NCI-H2081 (cell line): ENCODE measurements at regions not wholly inside any gene's neighbourhood (a gene's known extent, or its start where the extent isn't known, plus 50 kb on each side); places are given as distances from the start of the nearest gene placed in this dataset.
"Not testable (repeated sequence)": the region's sequence is repeated elsewhere in the genome, so short reads cannot be mapped to it uniquely, and the experiment has no call there.

ENCODE experiments used
- DNase-seq, 2 experiments: peaks; one replicate each; lab custom pipeline; 2025; lab: John Stamatoyannopoulos, UW

DNA sequence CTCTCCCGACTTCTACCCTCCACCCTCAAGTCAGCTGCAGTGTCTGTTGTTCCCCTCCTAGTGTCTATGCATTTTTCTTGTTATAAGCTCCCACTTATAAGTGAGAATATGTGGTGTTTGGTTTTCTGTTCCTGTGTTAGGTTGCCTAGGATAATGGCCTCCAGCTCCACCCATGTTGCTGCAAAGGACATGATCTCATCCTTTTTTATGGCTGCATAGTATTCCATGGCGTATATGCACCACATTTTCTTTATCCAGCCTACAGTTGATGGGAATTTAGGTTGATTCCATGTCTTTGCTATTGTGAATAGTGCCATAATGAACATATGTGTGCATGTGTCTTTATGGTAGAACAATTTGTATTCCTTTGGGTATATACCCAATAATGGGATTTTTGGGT is 80.7 kb downstream of the SPTSSA start:
- DNase-seq: not testable (repeated sequence)

GRCh38 chr14:34380471-34380845 is 81.6 kb downstream of the SPTSSA start:
- no peak for DNase-seq

- DNase-seq: no peak
Measured at GRCh38 chr14:34379816-34380470, 82.1 kb downstream of the SPTSSA start.

GRCh38 chr14:34376649-34377267 is 85.3 kb downstream of the SPTSSA start:
- DNase-seq: no peak

GRCh38 chr14:34374998-34375740 is 86.9 kb downstream of the SPTSSA start:
- no peak for DNase-seq

- no peak for DNase-seq
Measured at GRCh38 chr14:34373191-34373590, 88.8 kb downstream of the SPTSSA start.

GRCh38 chr14:34372786-34373185 is 89.3 kb downstream of the SPTSSA start:
- DNase-seq: no peak

DNA sequence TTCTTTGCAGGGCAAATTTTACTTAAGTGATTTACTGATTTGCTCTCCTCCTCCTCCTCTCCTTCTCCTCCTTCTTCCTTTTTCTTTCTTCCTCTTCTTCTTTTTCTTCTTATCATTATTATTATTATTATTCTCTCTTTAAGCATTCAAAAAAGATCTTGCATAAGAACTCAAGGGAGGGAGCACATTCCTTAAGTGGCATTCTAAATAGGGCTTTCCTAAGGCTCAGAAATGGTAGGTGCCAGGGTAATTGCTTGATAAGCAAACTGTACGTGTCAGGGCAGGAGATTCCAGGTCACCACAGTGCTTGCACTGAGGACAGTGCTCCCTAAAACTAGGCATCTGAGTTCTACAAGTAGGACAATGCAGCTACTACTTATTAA is 92.4 kb downstream of the SPTSSA start:
- no peak for DNase-seq

DNA sequence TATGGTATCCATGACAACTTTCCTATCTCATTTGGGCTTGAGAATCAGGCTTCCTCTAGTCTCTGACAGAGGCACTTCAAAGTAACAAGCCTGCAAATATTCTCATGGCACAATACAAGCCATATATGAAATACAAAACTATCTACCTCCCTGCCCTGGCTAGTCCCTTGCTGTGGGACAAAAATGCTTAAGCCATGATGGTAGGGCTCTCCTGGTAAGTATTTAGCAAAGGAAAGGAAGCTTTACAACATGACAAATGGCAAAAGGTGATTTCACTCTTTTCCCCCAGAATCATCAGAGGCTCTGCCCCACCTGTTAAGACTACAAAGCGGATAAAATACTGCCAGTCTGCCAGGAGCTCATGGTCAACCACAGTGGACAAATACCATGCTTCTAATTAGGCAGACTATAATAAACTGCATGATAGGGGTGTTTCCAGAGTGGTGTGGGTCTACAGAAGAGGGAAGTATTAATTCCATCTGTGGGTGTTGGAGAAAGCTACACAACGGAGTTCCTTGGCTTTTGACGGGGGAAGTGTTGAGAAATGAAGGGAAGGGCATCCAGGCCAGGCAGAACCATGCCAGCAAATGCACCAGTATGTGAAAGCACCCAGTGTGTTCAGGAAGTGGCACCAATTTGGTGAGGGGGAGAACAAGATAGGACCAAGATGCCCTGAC is 92.9 kb downstream of the SPTSSA start:
- DNase-seq: no peak

GRCh38 chr14:34368115-34368970 is 93.7 kb downstream of the SPTSSA start:
- peak in 1 of 2 experiments; percentile 34 for DNase-seq

DNA sequence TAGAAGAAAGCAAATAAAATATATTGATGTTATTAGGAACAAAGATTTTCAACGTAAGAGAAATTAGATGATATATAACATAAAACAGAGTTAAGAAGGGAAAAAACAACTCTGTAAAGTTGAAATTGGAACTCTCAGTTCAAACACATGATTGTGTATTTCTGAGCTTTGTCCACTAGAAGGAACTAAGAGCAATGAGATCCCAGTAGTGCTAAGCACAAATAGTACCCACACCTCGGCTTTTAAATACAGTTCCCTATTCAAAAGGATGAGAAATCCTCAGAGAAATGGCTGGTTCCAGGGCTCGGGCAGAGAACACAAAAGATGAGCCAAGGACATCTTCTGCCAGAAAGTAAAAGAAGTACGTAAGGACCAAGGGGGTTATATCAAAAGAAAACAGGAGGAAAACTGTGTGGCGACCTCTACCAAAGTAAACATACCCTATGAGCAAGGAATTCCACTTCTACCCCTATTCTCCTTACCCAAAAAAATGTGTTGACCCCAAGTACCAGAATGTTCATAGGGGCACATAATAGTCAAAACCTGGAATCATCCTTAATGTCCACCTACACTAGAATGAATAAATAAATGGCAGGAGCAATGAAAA is 96.6 kb downstream of the SPTSSA start:
- peak in 1 of 2 experiments; percentile 43 for DNase-seq

DNA sequence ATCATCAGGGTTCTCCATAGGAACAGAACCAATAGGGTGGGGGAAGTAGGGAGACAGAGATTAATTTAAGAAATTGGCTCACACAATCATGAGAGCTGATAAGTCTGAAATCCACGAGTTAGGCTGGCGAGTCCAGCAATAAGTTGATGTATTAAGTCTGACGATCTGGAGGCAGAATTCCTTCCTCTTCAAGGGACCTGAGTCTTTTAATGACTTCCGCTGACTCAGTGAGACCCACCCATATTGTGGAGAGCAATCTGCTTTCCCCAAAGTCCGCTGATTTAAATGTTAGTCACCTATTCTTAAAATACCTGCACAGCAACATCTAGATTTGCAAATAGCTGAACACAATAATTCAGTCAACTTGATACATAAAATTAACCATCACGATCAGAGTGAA is 97.8 kb downstream of the SPTSSA start:
- no peak for DNase-seq

GRCh38 chr14:34363733-34364134 is 98.3 kb downstream of the SPTSSA start:
- DNase-seq: no peak

GRCh38 chr14:34362641-34363251 is 99.3 kb downstream of the SPTSSA start:
- DNase-seq: no peak

DNA sequence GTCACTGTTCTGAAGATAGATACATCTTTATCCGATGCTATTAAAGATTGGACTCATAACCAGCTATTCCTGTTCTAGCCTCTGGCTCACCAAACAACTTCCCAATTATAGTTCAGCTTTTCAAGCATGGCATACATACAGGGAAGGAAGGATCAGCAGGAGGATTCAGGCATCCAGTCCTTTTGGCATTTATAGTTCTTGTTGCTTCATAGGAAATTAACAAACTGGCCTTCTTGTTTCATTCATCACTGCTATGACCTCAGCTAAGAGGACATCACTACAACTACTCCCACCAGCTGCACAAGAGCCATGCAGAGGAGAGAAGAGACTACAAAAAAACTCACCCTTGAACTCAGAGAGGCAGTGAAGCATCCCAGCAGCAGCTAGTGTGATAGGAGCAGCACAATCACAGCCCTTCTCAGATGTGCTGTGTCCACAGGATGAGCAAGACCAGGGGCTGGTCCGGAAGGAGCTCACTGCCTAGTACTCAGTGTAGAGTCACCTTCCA is 100.5 kb downstream of the SPTSSA start:
- DNase-seq: no peak

- no peak for DNase-seq
Measured at GRCh38 chr14:34359420-34360117, 102.5 kb downstream of the SPTSSA start.

- peak in 1 of 2 experiments; percentile 2 for DNase-seq
Measured at GRCh38 chr14:34356264-34356654, 105.8 kb downstream of the SPTSSA start.

- DNase-seq: no peak
Measured at GRCh38 chr14:34355584-34356263, 106.3 kb downstream of the SPTSSA start.

DNA sequence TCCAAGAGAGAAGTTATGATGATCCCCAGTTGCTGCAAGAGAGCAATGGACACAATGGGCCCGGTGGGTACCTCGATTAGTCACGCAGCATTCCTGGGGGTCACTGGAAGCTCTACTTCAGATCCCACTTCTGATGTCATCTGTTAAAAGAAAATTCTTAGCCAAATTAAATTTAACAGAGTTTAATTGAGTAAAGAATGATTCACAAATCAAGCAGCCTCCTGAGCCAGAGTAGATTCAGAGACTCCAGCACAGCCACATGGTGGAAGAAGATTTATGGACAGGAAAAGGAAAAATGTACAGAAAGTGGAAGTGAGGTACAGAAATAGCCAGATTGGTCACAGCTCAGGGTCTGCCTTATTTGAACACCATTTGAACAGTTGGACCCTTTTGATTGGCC is 107.5 kb downstream of the SPTSSA start:
- no peak for DNase-seq
